Suppressor macrophage (primary cell): ENCODE measurements at regions not wholly inside any gene's neighbourhood (a gene's known extent, or its start where the extent isn't known, plus 50 kb on each side); places are given as distances from the start of the nearest gene placed in this dataset.
A peak's percentile ranks its signal among the peaks of the same experiment; 100 is the strongest.

Source experiments
- DNase-seq, 4 experiments: peaks; one replicate each; pipeline ENCODE4 v3.0.0-alpha.2; 2020 to 2022

DNA sequence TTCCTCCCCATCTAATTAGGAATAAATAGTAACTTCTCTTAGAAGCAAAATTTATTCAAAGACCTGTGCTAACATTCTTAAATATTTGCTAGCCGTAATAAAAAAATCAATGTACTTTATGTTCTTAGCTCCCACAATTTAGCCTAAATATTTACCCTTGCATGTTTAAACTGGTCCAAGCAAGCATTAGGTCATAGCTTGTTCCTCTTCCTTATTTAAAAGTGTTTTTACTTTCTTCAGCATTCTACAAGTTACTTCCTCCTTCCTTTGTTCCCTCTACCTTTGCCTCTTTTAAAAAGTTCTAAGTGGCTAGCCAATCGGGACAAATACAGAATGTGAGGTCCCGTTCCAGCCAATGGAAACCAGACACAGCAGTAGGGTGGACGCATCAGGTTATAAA is 172.9 kb upstream of the MBL2 start:
- DNase-seq = peak in 2 of 4 experiments; percentile 42 to 57

DNA sequence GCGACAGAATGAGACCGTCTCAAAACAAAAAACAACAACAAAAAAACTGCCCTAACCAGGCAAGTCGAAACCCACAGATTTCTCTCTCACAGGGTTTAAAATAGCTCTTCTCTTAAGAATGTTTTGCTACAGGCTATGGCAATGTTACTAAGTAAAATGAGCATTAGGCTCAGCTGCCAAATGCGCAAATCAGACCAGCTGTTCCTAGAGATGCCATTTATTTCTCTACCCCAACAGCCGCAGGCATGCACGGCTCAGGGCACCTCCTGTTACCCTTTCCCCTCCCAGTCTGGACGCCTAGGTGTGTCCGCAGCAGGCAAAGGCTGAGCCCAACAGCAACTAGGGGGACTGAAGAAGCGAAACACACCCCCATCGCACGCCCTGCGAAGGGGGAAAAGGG is 168.3 kb upstream of the MBL2 start:
- DNase-seq = no peak

GRCh38 chr10:52939894-52940293 is 167.3 kb upstream of the MBL2 start:
- DNase-seq = no peak

- no peak for DNase-seq
Measured at GRCh38 chr10:52933748-52934147, 161.2 kb upstream of the MBL2 start.

DNA sequence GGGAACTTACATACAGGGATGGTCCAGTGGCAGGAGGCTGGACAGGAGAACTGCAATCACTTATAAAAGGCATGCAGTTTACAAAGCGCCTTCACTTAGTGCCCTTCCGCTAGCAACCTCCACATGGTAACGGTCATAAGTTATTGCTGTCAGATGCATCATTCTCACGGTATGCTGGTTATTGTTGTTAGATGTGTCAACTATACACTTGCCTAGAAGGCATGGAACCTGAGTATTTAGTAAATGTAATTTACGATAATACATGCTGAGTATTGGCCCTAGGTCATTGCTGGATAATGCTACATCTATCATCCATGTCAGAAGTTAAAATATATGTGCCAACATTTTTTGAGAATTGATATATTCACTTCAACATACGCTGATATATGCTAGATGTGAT is 155.1 kb upstream of the MBL2 start:
- no peak for DNase-seq

GRCh38 chr10:52923520-52923919 is 150.9 kb upstream of the MBL2 start:
- DNase-seq = no peak

GRCh38 chr10:52918714-52919305 is 146.2 kb upstream of the MBL2 start:
- DNase-seq = no peak

DNA sequence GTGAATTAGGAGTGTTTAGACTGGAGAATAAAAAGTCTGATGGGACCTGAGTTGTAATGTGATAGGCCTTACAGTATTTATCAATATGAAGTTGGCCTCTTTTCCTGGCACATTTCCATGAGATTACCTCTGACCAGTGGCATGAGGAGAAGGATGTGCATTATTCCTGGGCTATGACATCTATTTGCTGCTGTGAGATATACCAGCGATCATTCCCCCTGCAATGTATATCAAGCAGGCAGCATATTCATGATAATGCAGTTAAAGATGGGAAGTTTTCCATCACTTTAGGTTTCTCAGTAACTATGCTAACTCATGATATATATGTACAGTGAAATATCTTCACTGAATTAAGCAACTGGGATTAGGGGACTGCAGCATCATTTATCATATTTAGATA is 142.8 kb upstream of the MBL2 start:
- no peak for DNase-seq

- DNase-seq = no peak
Measured at GRCh38 chr10:52911163-52911562, 138.6 kb upstream of the MBL2 start.

DNA sequence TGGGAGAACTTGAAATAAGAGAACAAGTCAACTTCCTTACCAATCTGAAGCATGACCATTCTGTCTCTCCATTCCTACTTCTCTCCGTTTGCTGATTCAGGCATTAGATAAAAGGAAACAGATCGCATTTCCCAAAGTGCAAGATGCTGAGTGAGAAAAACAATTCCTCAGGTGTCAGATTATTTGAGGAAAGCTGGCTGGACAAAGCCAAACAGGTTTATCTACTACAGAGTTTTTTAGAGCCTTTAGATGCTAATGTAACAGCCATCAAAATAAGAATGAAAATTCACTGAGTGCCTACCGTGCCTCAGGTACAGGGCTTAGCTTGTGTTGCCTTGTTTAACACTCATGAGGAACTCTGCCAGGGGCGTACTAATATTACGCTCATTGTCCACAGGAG is 135.9 kb upstream of the MBL2 start:
- DNase-seq = no peak

DNA sequence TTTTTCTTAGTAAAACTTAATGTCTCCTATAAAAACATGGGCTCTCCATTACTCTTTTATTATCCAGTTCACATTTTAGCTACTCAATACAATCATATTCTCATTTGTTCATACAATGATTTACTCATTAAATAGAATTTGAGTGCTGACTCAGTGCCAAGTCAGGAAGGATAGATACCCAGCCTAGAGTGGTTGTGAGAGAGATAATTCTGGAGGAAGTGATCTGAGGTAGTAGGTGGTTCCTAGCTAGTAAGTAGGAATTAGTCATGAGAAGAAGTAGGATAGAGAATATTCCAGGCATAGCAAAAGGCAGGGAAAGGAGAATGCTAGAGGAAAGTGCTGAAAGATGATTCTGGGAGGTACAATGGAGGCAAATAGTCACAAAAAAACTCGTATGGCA is 133.5 kb upstream of the MBL2 start:
- no peak for DNase-seq

DNA sequence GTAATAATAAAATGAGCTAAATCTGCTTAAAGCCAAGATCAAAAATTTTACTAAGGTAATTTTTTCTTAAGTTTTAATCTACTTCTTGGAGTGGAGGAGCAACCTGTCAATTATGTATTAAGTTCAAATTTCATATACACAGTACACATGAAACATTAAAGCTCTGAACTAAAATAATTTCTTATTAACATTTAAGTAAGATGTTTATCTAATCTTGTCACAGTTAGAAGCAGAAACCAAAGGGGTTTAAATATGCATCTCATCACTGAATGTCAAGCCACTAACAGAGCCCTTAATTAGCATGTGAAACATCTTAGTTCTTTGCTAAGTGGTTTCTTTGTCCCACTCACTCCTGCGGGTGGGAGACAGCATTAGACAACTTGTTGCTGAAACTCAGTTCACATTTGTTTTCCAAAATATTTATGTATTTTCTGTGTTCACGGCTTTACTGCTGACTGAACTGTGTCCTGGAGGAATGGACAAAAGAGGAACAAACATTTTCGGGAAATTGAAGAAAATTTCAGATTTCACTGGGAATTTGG is 130.9 kb upstream of the MBL2 start:
- DNase-seq = no peak

GRCh38 chr10:52900593-52900992 is 128.0 kb upstream of the MBL2 start:
- DNase-seq = no peak

DNA sequence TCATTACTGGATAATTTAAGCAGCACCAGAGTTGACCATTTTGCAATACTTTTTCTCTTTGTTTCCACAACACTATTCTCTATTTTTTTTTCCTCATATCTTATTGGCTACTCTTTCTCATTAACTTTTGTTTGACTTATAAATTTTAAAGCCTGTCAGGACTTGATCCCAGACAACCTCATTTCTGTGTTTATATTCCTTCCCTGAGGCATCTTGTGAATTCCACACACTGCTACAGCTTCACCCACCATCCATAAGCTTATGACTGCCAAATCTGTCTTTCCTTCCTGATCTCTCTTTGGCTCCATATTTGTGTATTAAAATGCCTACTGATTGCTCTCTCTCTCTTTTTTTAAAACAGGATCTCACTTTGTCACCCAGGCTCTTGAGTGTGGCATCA is 124.6 kb upstream of the MBL2 start:
- no peak for DNase-seq

- DNase-seq = no peak
Measured at GRCh38 chr10:52895059-52895458, 122.5 kb upstream of the MBL2 start.

GRCh38 chr10:52890281-52890680 is 117.7 kb upstream of the MBL2 start:
- DNase-seq = no peak

- DNase-seq = no peak
Measured at GRCh38 chr10:52889611-52890010, 117.0 kb upstream of the MBL2 start.

- peak; percentile 54 to 67 (median 56) for DNase-seq
Measured at GRCh38 chr10:52883996-52884871, 111.7 kb upstream of the MBL2 start.

DNA sequence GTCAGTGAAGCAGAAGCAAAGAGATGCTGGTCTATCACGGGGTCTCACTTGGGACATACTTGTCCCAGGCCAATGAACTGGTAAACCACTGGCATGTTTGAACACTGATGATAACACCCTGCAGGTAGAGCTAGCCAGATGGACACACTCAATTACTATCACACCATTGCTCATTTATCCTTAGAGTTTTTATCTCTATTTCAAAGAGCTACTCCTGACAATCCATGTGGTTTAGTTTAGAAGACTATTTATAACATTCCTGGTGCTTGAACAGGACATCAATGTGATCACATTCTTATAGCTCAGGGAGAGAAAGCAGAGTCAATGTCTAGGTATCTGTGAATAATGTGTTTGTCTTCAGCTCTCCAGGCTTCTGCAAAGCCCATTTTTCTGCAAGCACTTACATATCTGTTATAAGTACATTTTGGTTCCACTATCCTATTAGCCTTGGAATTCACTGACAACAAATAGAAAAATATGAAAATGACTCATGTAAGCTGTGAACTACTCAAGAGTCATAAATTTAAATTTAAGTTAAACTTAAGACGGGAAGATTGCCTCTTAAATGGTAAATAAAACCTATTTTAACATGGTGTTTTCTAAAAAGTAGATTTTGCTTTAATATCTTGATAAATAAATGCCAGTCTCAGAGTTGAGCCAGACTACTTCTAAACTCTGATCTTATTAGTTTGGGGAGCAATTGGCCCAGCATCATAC is 106.7 kb upstream of the MBL2 start:
- DNase-seq = no peak

GRCh38 chr10:52877451-52877850 is 104.9 kb upstream of the MBL2 start:
- DNase-seq = no peak

DNA sequence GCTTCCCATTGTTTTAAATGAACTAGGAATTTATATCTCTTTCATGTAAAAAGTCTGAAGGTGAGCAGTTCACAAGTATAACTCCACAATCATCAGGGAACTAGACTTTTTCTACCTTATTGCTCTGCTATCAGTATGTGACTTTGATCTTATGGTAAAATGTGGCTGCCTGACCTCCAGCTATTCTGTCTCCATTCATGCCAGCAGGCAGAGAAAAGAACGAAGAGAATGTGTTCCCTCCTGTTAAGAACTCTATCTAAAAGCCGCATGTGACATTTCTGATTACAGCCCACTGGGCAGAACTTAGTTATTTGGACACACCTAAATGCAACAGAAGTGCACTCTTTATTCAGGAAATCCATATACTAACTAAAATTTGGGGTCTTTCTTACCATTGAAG is 102.8 kb upstream of the MBL2 start:
- DNase-seq = no peak

DNA sequence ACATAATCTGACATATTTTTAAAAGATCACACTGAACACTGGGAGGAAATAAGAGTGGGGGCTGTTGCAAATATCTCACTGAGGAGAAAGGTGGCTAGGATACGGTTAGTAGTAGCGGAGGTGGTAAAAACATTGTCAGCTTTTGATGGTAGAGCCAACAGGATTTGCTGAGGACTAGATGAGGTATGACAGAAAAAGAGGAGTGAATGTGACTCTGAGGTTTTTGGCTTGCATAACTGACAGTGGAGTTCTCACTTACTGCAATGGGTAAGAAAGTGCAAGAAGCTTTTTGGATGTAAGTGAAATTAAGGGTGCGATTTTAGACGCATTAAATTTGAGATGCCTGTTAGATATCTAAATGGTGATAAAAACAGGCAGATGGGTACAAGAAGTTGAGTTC is 102.0 kb upstream of the MBL2 start:
- no peak for DNase-seq

DNA sequence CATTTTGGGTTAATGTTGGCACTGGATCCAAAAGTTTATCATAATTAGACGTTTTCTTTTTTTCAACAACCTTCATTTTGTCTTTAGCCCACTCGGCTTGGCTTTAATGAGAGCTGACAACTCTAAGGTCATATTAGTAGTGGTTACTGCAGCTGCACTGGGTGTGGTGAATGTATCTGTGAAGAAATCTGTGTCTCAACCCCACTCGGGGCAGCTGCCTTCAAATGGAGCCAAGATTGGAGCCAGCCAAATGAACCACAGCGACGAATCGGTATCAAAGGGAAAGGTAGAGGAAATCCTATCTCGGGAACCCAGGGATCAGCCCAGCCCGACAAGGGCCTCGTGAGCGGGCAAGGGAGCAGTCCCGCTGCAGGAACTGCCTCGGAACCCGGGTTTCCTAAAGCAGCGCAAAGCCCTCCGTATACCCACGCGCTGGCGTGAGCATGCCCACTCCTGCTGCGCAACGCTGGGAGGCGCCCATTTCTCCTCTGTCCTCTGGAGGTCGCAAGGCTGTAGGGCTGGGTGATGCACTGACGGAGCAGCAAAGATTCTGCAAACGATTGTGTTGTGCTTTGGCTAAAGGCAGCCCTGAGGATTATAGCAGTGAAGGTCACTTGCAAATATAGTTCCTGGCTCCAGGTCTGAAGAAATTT is 98.7 kb upstream of the MBL2 start:
- no peak for DNase-seq
